ENCODE measurements at regions not wholly inside any gene's neighbourhood (a gene's known extent, or its start where the extent isn't known, plus 50 kb on each side); places are given as distances from the start of the nearest gene placed in this dataset.

DNA sequence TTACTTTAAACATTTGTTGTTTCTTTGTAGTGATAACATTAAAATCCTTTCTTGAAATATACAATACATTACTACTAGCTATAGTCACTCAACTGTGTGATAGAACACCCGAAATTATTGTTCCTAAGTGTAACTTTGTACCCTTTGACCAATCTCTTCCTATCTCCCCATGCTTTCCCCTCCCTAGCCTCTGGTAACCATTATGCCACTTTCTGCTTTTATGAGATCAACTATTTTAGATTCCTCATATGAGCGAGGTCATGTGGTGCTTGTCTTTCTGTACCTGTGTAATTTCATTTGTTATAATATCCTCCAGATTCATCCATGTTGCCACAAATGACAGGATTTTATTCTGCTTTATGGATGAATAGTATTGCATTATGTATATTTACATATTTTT lies 629.0 kb downstream of the USP25 start:
- Histone ChIP-seq H3K27me3 (ENCODE audit: control insufficient read depth in 3 of 3, insufficient read depth in 3 of 3, low read depth in 1 of 3, low read length in 3 of 3) (no peaks in the 10 kb centered on the region), H3K4me3 (ENCODE audit: low read length in 2 of 2) (no peak overlapping the region), H3K27ac (replicated peaks; ENCODE audit: low read length) (no peak overlapping the region), H2BK5ac (ENCODE audit: low read length) (no peak overlapping the region), H3K23ac (ENCODE audit: low read depth, low read length, poor library complexity) (no peak overlapping the region), H2BK15ac (ENCODE audit: low read length) (no peak overlapping the region), H3K18ac (ENCODE audit: low read length) (no peak overlapping the region), H4K8ac (ENCODE audit: low read depth, low read length) (no peak overlapping the region), H3K4me2 (ENCODE audit: insufficient read depth, low read length, poor library complexity, severe bottlenecking) (no peak overlapping the region), H3K9ac (ENCODE audit: low read depth, low read length, poor library complexity) (no peak overlapping the region), H2AFZ (ENCODE audit: low read length) (no peak overlapping the region), H3K79me1 (ENCODE audit: low read depth, low read length) (no peaks in the 10 kb centered on the region), H4K91ac (ENCODE audit: low read depth, low read length, poor library complexity) (no peak overlapping the region), H2BK120ac (ENCODE audit: low read depth, low read length) (no peak overlapping the region), H3K14ac (ENCODE audit: low read length) (no peak overlapping the region), H2BK12ac (ENCODE audit: low read length) (no peak overlapping the region), H3K36me3 (replicated peaks in 1 of 2; ENCODE audit: control insufficient read depth in 2 of 2, insufficient read depth in 2 of 2, low read length in 2 of 2) (no peaks in the 10 kb centered on the region), H3K4ac (ENCODE audit: low read length) (no peak overlapping the region), H2AK5ac (ENCODE audit: low read depth, low read length) (no peak overlapping the region), H3K4me1 (ENCODE audit: control insufficient read depth in 2 of 2, insufficient read depth in 1 of 2, low read depth in 1 of 2, low read length in 2 of 2) (no peaks in the 10 kb centered on the region), H3K9me3 (replicated peaks in 1 of 2; ENCODE audit: control insufficient read depth in 2 of 2, insufficient read depth in 1 of 2, low read depth in 1 of 2, low read length in 2 of 2) (peaks cover 0 to 24% of the 10 kb centered on the region in 2 donors)
- WGBS, 2 donors (ENCODE audit: extremely low coverage in 2 of 2, insufficient read length in 2 of 2, insufficient replicate concordance in 1 of 2), result no CpG with 5 or more reads among the region's 2 CpGs
- DNase-seq (ENCODE audit: low spot score), result no peak

DNA sequence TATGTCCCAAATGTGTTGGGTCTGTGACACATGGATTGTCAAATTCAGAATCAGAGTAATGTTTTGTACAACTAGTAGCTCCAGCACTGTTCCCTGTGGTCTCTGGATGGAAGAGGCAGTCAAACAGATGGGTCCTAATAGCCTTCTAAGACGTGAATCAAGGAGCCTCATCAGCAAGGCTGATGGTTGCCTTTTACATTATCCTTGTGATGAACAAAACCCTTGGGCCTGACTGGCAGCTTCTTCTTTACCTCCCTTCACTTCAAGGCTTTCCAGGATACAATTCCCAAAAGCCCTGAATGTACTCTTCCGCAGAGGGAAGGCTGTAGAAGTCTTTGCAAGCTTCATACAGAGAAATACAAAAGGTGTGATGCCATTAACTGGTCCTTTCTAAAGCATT lies 633.3 kb downstream of the USP25 start:
- Histone ChIP-seq H3K4ac (ENCODE audit: low read length) (no peak overlapping the region), H3K4me3 (ENCODE audit: low read length in 2 of 2) (no peak overlapping the region)

GRCh38 chr21:16363518-16363917 lies 633.7 kb downstream of the USP25 start:
- H2BK120ac ChIP-seq (ENCODE audit: low read depth, low read length), result no peak overlapping the region
- no peak overlapping the region for H2AK5ac ChIP-seq (ENCODE audit: low read depth, low read length)
- H3K23ac ChIP-seq (ENCODE audit: low read depth, low read length, poor library complexity), result no peak overlapping the region
- WGBS, 2 donors (ENCODE audit: extremely low coverage in 2 of 2, insufficient read length in 2 of 2, insufficient replicate concordance in 1 of 2), result no CpG with 5 or more reads among the region's 3 CpGs
- no peak overlapping the region for H2BK15ac ChIP-seq (ENCODE audit: low read length)
- H3K9ac ChIP-seq (ENCODE audit: low read depth, low read length, poor library complexity), result no peak overlapping the region
- H3K9me3 ChIP-seq (replicated peaks in 1 of 2; ENCODE audit: control insufficient read depth in 2 of 2, insufficient read depth in 1 of 2, low read depth in 1 of 2, low read length in 2 of 2), result peaks cover 0 to 13% of the 10 kb centered on the region in 2 donors
- H2AFZ ChIP-seq (ENCODE audit: low read length), result no peak overlapping the region
- H4K8ac ChIP-seq (ENCODE audit: low read depth, low read length), result no peak overlapping the region
- no peak overlapping the region for H3K4me2 ChIP-seq (ENCODE audit: insufficient read depth, low read length, poor library complexity, severe bottlenecking)
- no peaks in the 10 kb centered on the region for H3K79me1 ChIP-seq (ENCODE audit: low read depth, low read length)
- no peaks in the 10 kb centered on the region for H3K27me3 ChIP-seq (ENCODE audit: control insufficient read depth in 3 of 3, insufficient read depth in 3 of 3, low read depth in 1 of 3, low read length in 3 of 3)
- DNase-seq (ENCODE audit: low spot score), result no peak
- no peak overlapping the region for H3K4ac ChIP-seq (ENCODE audit: low read length)
- no peak overlapping the region for H3K4me3 ChIP-seq (ENCODE audit: low read length in 2 of 2)
- H2BK5ac ChIP-seq (ENCODE audit: low read length), result no peak overlapping the region
- no peak overlapping the region for H2BK12ac ChIP-seq (ENCODE audit: low read length)
- no peak overlapping the region for H3K27ac ChIP-seq (replicated peaks; ENCODE audit: low read length)
- no peak overlapping the region for H3K14ac ChIP-seq (ENCODE audit: low read length)
- H3K4me1 ChIP-seq (ENCODE audit: control insufficient read depth in 2 of 2, insufficient read depth in 1 of 2, low read depth in 1 of 2, low read length in 2 of 2), result no peaks in the 10 kb centered on the region
- H3K36me3 ChIP-seq (replicated peaks in 1 of 2; ENCODE audit: control insufficient read depth in 2 of 2, insufficient read depth in 2 of 2, low read length in 2 of 2), result no peaks in the 10 kb centered on the region
- H3K18ac ChIP-seq (ENCODE audit: low read length), result no peak overlapping the region
- H4K91ac ChIP-seq (ENCODE audit: low read depth, low read length, poor library complexity), result no peak overlapping the region

More for the DNA sequence above, 633.3 kb downstream of the USP25 start:
- no peak overlapping the region for H2AK5ac ChIP-seq (ENCODE audit: low read depth, low read length)
- no peak overlapping the region for H2BK15ac ChIP-seq (ENCODE audit: low read length)
- no peak for DNase-seq (ENCODE audit: low spot score)
- no peak overlapping the region for H2BK12ac ChIP-seq (ENCODE audit: low read length)
- no peak overlapping the region for H2AFZ ChIP-seq (ENCODE audit: low read length)
- H2BK120ac ChIP-seq (ENCODE audit: low read depth, low read length), result no peak overlapping the region
- H3K27ac ChIP-seq (replicated peaks; ENCODE audit: low read length), result no peak overlapping the region
- H3K36me3 ChIP-seq (replicated peaks in 1 of 2; ENCODE audit: control insufficient read depth in 2 of 2, insufficient read depth in 2 of 2, low read length in 2 of 2), result no peaks in the 10 kb centered on the region
- no peaks in the 10 kb centered on the region for H3K27me3 ChIP-seq (ENCODE audit: control insufficient read depth in 3 of 3, insufficient read depth in 3 of 3, low read depth in 1 of 3, low read length in 3 of 3)
- peaks cover 0 to 13% of the 10 kb centered on the region in 2 donors for H3K9me3 ChIP-seq (replicated peaks in 1 of 2; ENCODE audit: control insufficient read depth in 2 of 2, insufficient read depth in 1 of 2, low read depth in 1 of 2, low read length in 2 of 2)
- no peak overlapping the region for H4K8ac ChIP-seq (ENCODE audit: low read depth, low read length)
- H3K4me1 ChIP-seq (ENCODE audit: control insufficient read depth in 2 of 2, insufficient read depth in 1 of 2, low read depth in 1 of 2, low read length in 2 of 2), result no peaks in the 10 kb centered on the region
- no peak overlapping the region for H3K4me2 ChIP-seq (ENCODE audit: insufficient read depth, low read length, poor library complexity, severe bottlenecking)
- no peak overlapping the region for H3K18ac ChIP-seq (ENCODE audit: low read length)
- WGBS, 2 donors (ENCODE audit: extremely low coverage in 2 of 2, insufficient read length in 2 of 2, insufficient replicate concordance in 1 of 2), result no CpG with 5 or more reads among the region's 2 CpGs
- no peak overlapping the region for H3K14ac ChIP-seq (ENCODE audit: low read length)
- no peak overlapping the region for H2BK5ac ChIP-seq (ENCODE audit: low read length)
- H4K91ac ChIP-seq (ENCODE audit: low read depth, low read length, poor library complexity), result no peak overlapping the region
- H3K79me1 ChIP-seq (ENCODE audit: low read depth, low read length), result no peaks in the 10 kb centered on the region
- H3K9ac ChIP-seq (ENCODE audit: low read depth, low read length, poor library complexity), result no peak overlapping the region
- no peak overlapping the region for H3K23ac ChIP-seq (ENCODE audit: low read depth, low read length, poor library complexity)

GRCh38 chr21:16366207-16366606 lies 636.4 kb downstream of the USP25 start:
- no peak overlapping the region for H2AFZ ChIP-seq (ENCODE audit: low read length)
- 100% methylated on average over 1 of the region's 4 CpGs; no CpG with 5 or more reads in 1 of the 2 donors for WGBS, 2 donors (ENCODE audit: extremely low coverage in 2 of 2, insufficient read length in 2 of 2, insufficient replicate concordance in 1 of 2)

More at GRCh38 chr21:16366207-16366606, 636.4 kb downstream of the USP25 start:
- H3K4me3 ChIP-seq (ENCODE audit: low read length in 2 of 2), result no peak overlapping the region
- peaks cover 0 to 3% of the 10 kb centered on the region in 2 donors for H3K9me3 ChIP-seq (replicated peaks in 1 of 2; ENCODE audit: control insufficient read depth in 2 of 2, insufficient read depth in 1 of 2, low read depth in 1 of 2, low read length in 2 of 2)
- no peak overlapping the region for H2BK15ac ChIP-seq (ENCODE audit: low read length)
- no peak overlapping the region for H3K14ac ChIP-seq (ENCODE audit: low read length)
- H3K4me1 ChIP-seq (ENCODE audit: control insufficient read depth in 2 of 2, insufficient read depth in 1 of 2, low read depth in 1 of 2, low read length in 2 of 2), result no peaks in the 10 kb centered on the region
- H3K27ac ChIP-seq (replicated peaks; ENCODE audit: low read length), result no peak overlapping the region
- H4K8ac ChIP-seq (ENCODE audit: low read depth, low read length), result no peak overlapping the region
- H2BK120ac ChIP-seq (ENCODE audit: low read depth, low read length), result no peak overlapping the region
- H3K9ac ChIP-seq (ENCODE audit: low read depth, low read length, poor library complexity), result no peak overlapping the region
- H4K91ac ChIP-seq (ENCODE audit: low read depth, low read length, poor library complexity), result no peak overlapping the region
- no peak overlapping the region for H3K4ac ChIP-seq (ENCODE audit: low read length)
- H3K4me2 ChIP-seq (ENCODE audit: insufficient read depth, low read length, poor library complexity, severe bottlenecking), result no peak overlapping the region
- DNase-seq (ENCODE audit: low spot score), result no peak
- no peak overlapping the region for H3K18ac ChIP-seq (ENCODE audit: low read length)
- no peaks in the 10 kb centered on the region for H3K27me3 ChIP-seq (ENCODE audit: control insufficient read depth in 3 of 3, insufficient read depth in 3 of 3, low read depth in 1 of 3, low read length in 3 of 3)
- H2AK5ac ChIP-seq (ENCODE audit: low read depth, low read length), result no peak overlapping the region
- peaks cover 0 to 4% of the 10 kb centered on the region in 2 donors for H3K36me3 ChIP-seq (replicated peaks in 1 of 2; ENCODE audit: control insufficient read depth in 2 of 2, insufficient read depth in 2 of 2, low read length in 2 of 2)
- no peak overlapping the region for H2BK12ac ChIP-seq (ENCODE audit: low read length)
- H3K23ac ChIP-seq (ENCODE audit: low read depth, low read length, poor library complexity), result no peak overlapping the region
- no peak overlapping the region for H2BK5ac ChIP-seq (ENCODE audit: low read length)
- H3K79me1 ChIP-seq (ENCODE audit: low read depth, low read length), result no peaks in the 10 kb centered on the region

All from neuronal stem cell (in vitro differentiated cells).